Stimulated activated naive CD8-positive, alpha-beta T cell treated with anti-CD3 and anti-CD28 coated beads, Interleukin-15, amount 100 ng/mL, for 72 hours (primary cell): ENCODE measurements at regions not wholly inside any gene's neighbourhood (a gene's known extent, or its start where the extent isn't known, plus 50 kb on each side); places are given as distances from the start of the nearest gene placed in this dataset.

Source experiments
- ATAC-seq: fragments of 150-1000 bp; cut with Tn5 transposase; 2 replicates; pipeline ENCODE4 v1.10.0; 2021; ENCODE audit warnings: mild to moderate bottlenecking, moderate library complexity
- DNase-seq, 2 donors: peaks; one replicate each; pipeline ENCODE4 v3.0.0; 2021 to 2022
- H3K27ac Mint-ChIP-seq, 2 donors: one replicate each; pipeline ENCODE4 v1.8.0; 2022; ENCODE audit warnings: mild to moderate bottlenecking in 2 of 2, mixed read lengths in 2 of 2, moderate library complexity in 2 of 2
- H3K27me3 Mint-ChIP-seq: one replicate; pipeline ENCODE4 v1.8.0; 2022; ENCODE audit warnings: mixed read lengths
- H3K4me1 Mint-ChIP-seq: one replicate; pipeline ENCODE4 v1.8.0; 2022; ENCODE audit warnings: mild to moderate bottlenecking, mixed read lengths
- H3K4me3 Mint-ChIP-seq, 2 donors: one replicate each; pipeline ENCODE4 v1.8.0; 2022; ENCODE audit warnings: mild to moderate bottlenecking in 2 of 2, mixed read lengths in 2 of 2, moderate library complexity in 1 of 2
- H3K9me3 Mint-ChIP-seq, 2 donors: one replicate each; pipeline ENCODE4 v1.8.0; 2022; ENCODE audit warnings: mixed read lengths in 2 of 2

- Mint-ChIP-seq H3K9me3 (peaks cover 0 to 7% of the 10 kb centered on the region in 2 donors), H3K4me1 (no peaks in the 10 kb centered on the region), H3K4me3 (no peak overlapping the region), H3K27ac (no peak overlapping the region), H3K27me3 (no peaks in the 10 kb centered on the region)
- ATAC-seq, result no peak
- DNase-seq, result no peak
Observed at GRCh38 chr4:8766610-8767009, 105.0 kb downstream of the HMX1 start.

DNA sequence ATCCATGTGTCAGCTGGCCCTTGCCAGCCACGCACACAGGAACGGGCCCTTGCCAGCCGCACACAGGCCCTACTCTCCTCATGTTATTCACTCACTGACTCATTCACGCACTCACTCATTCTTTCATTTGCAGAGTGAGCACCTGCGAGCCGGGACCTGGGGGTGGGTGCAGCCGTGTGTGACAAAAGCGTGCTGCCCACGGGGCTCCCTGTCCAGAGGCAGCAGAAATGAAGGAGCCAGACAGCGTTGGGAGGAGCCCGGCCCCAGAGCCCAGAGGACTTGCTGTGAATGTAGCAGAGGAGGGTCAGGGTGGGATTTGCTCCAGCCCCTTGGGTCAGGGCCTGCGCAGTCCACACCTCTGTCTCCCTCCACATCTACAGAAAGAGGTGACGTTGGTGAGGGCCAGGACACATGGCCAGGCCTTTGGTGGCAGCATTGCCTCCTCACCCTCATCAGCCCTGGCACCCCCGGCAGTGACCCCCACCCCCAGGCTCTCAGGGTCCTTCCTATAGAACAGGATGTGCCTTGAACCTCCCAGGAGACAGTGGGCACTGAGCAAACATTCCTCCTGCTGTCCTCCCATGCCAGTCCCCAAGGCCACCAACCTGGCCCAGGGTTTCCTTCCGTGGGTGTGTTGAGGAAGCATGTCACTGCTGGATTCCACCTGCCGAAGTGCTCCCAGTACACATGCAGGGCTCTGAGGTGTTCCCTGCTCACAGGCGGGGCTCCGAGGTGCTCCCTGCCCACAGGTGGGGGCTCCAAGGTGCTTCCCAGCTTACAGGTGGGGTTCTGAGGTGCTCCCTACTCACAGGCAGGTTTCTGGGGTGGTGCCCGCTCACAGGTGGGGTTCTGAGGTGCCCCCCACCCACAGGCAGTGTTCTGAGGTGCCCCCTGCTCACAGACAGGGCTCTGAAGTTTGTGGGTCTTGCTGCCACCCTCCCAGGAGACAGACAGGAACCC lies 105.7 kb downstream of the HMX1 start:
- H3K9me3 Mint-ChIP-seq, result peaks cover 0 to 7% of the 10 kb centered on the region in 2 donors
- no peak overlapping the region for H3K4me3 Mint-ChIP-seq
- H3K27me3 Mint-ChIP-seq, result no peaks in the 10 kb centered on the region
- no peak overlapping the region for H3K27ac Mint-ChIP-seq
- H3K4me1 Mint-ChIP-seq, result no peaks in the 10 kb centered on the region
- ATAC-seq, result peak; percentile 4
- no peak for DNase-seq

DNA sequence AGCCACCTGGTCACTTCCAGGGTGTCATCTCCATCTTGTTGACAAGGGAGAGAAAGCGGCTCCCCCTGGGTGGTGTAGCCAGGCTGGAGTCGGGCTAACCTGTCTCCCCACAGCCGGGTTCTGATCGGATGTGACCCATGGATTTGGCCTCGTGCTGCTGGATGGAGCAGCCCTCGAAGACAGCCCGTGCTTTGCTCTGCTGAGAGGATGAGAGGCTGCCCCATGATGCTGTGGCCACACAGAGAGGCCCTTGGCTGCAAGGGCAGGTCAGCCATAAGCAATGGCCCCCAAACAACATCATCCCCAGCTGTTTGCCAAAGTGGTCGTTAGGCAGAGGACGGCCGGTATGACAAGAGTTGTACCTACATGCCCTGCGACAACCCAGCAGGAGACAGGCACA lies 106.6 kb downstream of the HMX1 start:
- H3K27me3 Mint-ChIP-seq, result no peaks in the 10 kb centered on the region
- peaks cover 0 to 7% of the 10 kb centered on the region in 2 donors for H3K9me3 Mint-ChIP-seq
- H3K4me1 Mint-ChIP-seq, result no peaks in the 10 kb centered on the region
- no peak for DNase-seq
- H3K4me3 Mint-ChIP-seq, result no peak overlapping the region
- no peak for ATAC-seq
- peak overlapping the region in 1 of 2 donors; percentile 80 for H3K27ac Mint-ChIP-seq

DNA sequence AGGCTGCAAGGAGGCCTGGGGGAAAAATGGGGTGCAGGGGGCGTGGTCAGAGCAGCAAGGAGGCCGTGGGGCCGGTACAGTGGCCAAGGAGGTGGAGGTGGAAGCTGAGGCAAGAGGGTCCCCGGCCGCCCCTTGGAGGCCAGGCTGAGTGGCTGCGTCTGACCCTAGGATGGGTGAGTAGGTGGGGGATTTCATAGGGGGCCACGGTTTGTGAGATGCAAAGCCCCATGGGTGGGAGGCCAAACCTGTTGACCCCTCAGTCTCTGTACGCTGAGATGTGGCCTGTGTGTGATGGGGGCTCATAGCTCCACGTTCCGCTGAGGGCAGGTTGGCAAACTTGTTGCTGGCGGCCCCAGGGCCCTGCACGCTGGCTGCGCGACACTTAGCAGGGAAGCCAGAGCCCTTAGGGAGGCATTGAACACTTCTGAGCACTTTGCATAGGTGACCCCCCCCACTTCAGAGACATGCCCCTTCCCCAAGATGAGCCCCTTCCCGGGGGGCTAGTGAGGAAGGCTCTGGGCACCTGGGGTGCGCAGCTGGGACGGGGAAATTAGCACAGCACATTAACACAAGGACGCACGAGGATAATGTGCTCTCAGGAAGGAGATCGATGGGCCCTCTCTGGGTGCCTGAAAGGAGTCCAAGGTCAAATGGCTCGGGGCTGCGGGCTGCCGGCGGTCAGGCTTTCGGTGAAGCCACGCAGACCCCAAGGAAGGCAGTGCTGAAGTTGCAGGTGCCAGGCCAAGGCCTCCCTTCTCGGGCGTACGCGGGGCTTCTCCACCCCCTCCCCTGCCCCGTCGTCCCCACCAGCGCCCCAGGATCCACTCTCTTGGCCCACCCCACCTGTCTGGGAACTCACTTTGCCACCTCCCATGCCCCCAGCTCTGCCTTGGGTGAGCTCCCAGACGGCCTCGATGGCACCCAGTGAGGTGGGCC lies 107.4 kb downstream of the HMX1 start:
- H3K27ac Mint-ChIP-seq, result no peak overlapping the region
- H3K4me3 Mint-ChIP-seq, result no peak overlapping the region
- no peaks in the 10 kb centered on the region for H3K4me1 Mint-ChIP-seq
- peaks cover 0 to 7% of the 10 kb centered on the region in 2 donors for H3K9me3 Mint-ChIP-seq
- DNase-seq (no peak), ATAC-seq (no peak)
- no peaks in the 10 kb centered on the region for H3K27me3 Mint-ChIP-seq

GRCh38 chr4:8762951-8763735 lies 108.5 kb downstream of the HMX1 start:
- Mint-ChIP-seq H3K27ac (no peak overlapping the region), H3K27me3 (no peaks in the 10 kb centered on the region), H3K4me3 (no peak overlapping the region), H3K4me1 (no peaks in the 10 kb centered on the region), H3K9me3 (no peaks in the 10 kb centered on the region)
- DNase-seq (no peak), ATAC-seq (no peak)

DNA sequence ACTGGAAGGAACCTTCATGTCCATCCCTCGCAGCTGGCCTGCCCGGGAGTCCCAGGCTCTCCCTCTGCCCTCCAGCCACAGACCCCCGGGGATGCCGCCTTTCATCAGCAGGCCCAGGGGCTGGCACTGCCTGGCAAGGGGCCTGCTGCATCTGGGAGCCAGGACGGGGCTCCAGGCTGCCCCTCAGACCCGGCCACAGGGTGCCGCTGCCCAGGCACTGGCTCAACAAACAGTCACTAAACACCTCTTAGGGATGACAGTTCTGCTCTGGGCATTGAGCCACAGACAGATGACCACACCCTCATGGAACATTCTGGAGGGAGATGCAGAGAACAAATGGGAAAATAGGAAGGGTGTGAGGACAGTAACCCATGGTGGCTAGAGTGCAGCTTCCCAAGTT lies 109.3 kb downstream of the HMX1 start:
- ATAC-seq, result no peak
- H3K9me3 Mint-ChIP-seq, result no peaks in the 10 kb centered on the region
- no peak overlapping the region for H3K4me3 Mint-ChIP-seq
- H3K4me1 Mint-ChIP-seq, result no peaks in the 10 kb centered on the region
- no peak for DNase-seq
- no peak overlapping the region for H3K27ac Mint-ChIP-seq
- no peaks in the 10 kb centered on the region for H3K27me3 Mint-ChIP-seq

- no peaks in the 10 kb centered on the region for H3K4me1 Mint-ChIP-seq
- ATAC-seq (peak; percentile 31), DNase-seq (no peak)
- H3K27me3 Mint-ChIP-seq, result no peaks in the 10 kb centered on the region
- no peak overlapping the region for H3K27ac Mint-ChIP-seq
- no peak overlapping the region for H3K4me3 Mint-ChIP-seq
- no peaks in the 10 kb centered on the region for H3K9me3 Mint-ChIP-seq
Observed at GRCh38 chr4:8761824-8762205, 109.8 kb downstream of the HMX1 start.

GRCh38 chr4:8761167-8761823 lies 110.3 kb downstream of the HMX1 start:
- H3K27ac Mint-ChIP-seq, result peak overlapping the region in 1 of 2 donors; percentile 83
- no peak for DNase-seq
- no peaks in the 10 kb centered on the region for H3K9me3 Mint-ChIP-seq
- ATAC-seq, result no peak
- no peaks in the 10 kb centered on the region for H3K27me3 Mint-ChIP-seq
- no peaks in the 10 kb centered on the region for H3K4me1 Mint-ChIP-seq
- H3K4me3 Mint-ChIP-seq, result no peak overlapping the region

GRCh38 chr4:8760561-8760960 lies 111.1 kb downstream of the HMX1 start:
- H3K27me3 Mint-ChIP-seq, result no peaks in the 10 kb centered on the region
- no peaks in the 10 kb centered on the region for H3K4me1 Mint-ChIP-seq
- H3K4me3 Mint-ChIP-seq, result no peak overlapping the region
- H3K9me3 Mint-ChIP-seq, result no peaks in the 10 kb centered on the region
- no peak overlapping the region for H3K27ac Mint-ChIP-seq
- DNase-seq (no peak), ATAC-seq (no peak)

- H3K27ac Mint-ChIP-seq, result no peak overlapping the region
- H3K4me3 Mint-ChIP-seq, result no peak overlapping the region
- DNase-seq (no peak), ATAC-seq (no peak)
- no peaks in the 10 kb centered on the region for H3K9me3 Mint-ChIP-seq
- no peaks in the 10 kb centered on the region for H3K4me1 Mint-ChIP-seq
- H3K27me3 Mint-ChIP-seq, result no peaks in the 10 kb centered on the region
Observed at GRCh38 chr4:8759987-8760386, 111.7 kb downstream of the HMX1 start.

GRCh38 chr4:8756816-8757215 lies 114.8 kb downstream of the HMX1 start:
- H3K9me3 Mint-ChIP-seq, result no peaks in the 10 kb centered on the region
- ATAC-seq (no peak), DNase-seq (no peak)
- no peaks in the 10 kb centered on the region for H3K27me3 Mint-ChIP-seq
- no peak overlapping the region for H3K4me3 Mint-ChIP-seq
- no peak overlapping the region for H3K27ac Mint-ChIP-seq
- H3K4me1 Mint-ChIP-seq, result no peaks in the 10 kb centered on the region

GRCh38 chr4:8754634-8755589 lies 116.7 kb downstream of the HMX1 start:
- DNase-seq (no peak), ATAC-seq (no peak)
- H3K9me3 Mint-ChIP-seq, result no peaks in the 10 kb centered on the region
- no peaks in the 10 kb centered on the region for H3K4me1 Mint-ChIP-seq
- no peak overlapping the region for H3K27ac Mint-ChIP-seq
- no peaks in the 10 kb centered on the region for H3K27me3 Mint-ChIP-seq
- no peak overlapping the region for H3K4me3 Mint-ChIP-seq

- Mint-ChIP-seq H3K4me1 (no peaks in the 10 kb centered on the region), H3K4me3 (no peak overlapping the region), H3K9me3 (peaks cover 8% of the 10 kb centered on the region in 2 donors), H3K27ac (no peak overlapping the region), H3K27me3 (no peaks in the 10 kb centered on the region)
- no peak for DNase-seq
- ATAC-seq, result no peak
Observed at GRCh38 chr4:8748236-8748575, 123.4 kb downstream of the HMX1 start.
